Stimulated activated effector memory CD8-positive, alpha-beta T cell treated with anti-CD3 and anti-CD28 coated beads, Interleukin-12 subunit alpha, Interleukin-12 subunit beta, amount 100 ng/mL, for 72 hours (primary cell): ENCODE measurements at regions not wholly inside any gene's neighbourhood (a gene's known extent, or its start where the extent isn't known, plus 50 kb on each side); places are given as distances from the start of the nearest gene placed in this dataset.

ENCODE experiments used
- ATAC-seq: fragments of 150-1000 bp; cut with Tn5 transposase; 2 replicates; pipeline ENCODE4 v1.10.0; 2021
- DNase-seq, 2 donors: peaks; one replicate each; pipeline ENCODE4 v3.0.0; 2021 to 2022; ENCODE audit warnings: low spot score in 2 of 2
- H3K27ac Mint-ChIP-seq: one replicate; pipeline ENCODE4 v1.8.0; 2022; ENCODE audit warnings: mild to moderate bottlenecking, mixed read lengths
- H3K36me3 Mint-ChIP-seq: one replicate; pipeline ENCODE4 v1.8.0; 2022; ENCODE audit warnings: mild to moderate bottlenecking, mixed read lengths
- H3K4me1 Mint-ChIP-seq: one replicate; pipeline ENCODE4 v1.8.0; 2022; ENCODE audit warnings: mixed read lengths
- H3K4me3 Mint-ChIP-seq: one replicate; pipeline ENCODE4 v1.8.0; 2022; ENCODE audit warnings: mild to moderate bottlenecking, mixed read lengths
- H3K9me3 Mint-ChIP-seq: one replicate; pipeline ENCODE4 v1.8.0; 2022; ENCODE audit warnings: mixed read lengths

GRCh38 chr6:14031516-14031915 lies 86.1 kb upstream of the CD83 start:
- no peak overlapping the region for H3K4me3 Mint-ChIP-seq
- H3K4me1 Mint-ChIP-seq: peaks cover 5% of the 10 kb centered on the region
- H3K9me3 Mint-ChIP-seq: no peaks in the 10 kb centered on the region
- no peak for DNase-seq
- no peaks in the 10 kb centered on the region for H3K36me3 Mint-ChIP-seq
- H3K27ac Mint-ChIP-seq: no peak overlapping the region
- ATAC-seq: no peak

GRCh38 chr6:14035071-14035847 lies 82.3 kb upstream of the CD83 start:
- Mint-ChIP-seq H3K36me3 (no peaks in the 10 kb centered on the region), H3K9me3 (no peaks in the 10 kb centered on the region), H3K4me1 (peaks cover 6% of the 10 kb centered on the region), H3K4me3 (no peak overlapping the region), H3K27ac (no peak overlapping the region)
- DNase-seq: no peak
- ATAC-seq: no peak

GRCh38 chr6:14035874-14036273 lies 81.7 kb upstream of the CD83 start:
- DNase-seq (no peak), ATAC-seq (no peak)
- H3K9me3 Mint-ChIP-seq: no peaks in the 10 kb centered on the region
- H3K36me3 Mint-ChIP-seq: no peaks in the 10 kb centered on the region
- H3K4me1 Mint-ChIP-seq: peaks cover 6% of the 10 kb centered on the region
- no peak overlapping the region for H3K27ac Mint-ChIP-seq
- H3K4me3 Mint-ChIP-seq: no peak overlapping the region

GRCh38 chr6:14036911-14037310 lies 80.7 kb upstream of the CD83 start:
- Mint-ChIP-seq H3K4me3 (no peak overlapping the region), H3K27ac (no peak overlapping the region), H3K9me3 (no peaks in the 10 kb centered on the region), H3K4me1 (peaks cover 6% of the 10 kb centered on the region), H3K36me3 (no peaks in the 10 kb centered on the region)
- ATAC-seq: no peak
- no peak for DNase-seq

GRCh38 chr6:14037402-14038277 lies 79.9 kb upstream of the CD83 start:
- Mint-ChIP-seq H3K9me3 (no peaks in the 10 kb centered on the region), H3K36me3 (no peaks in the 10 kb centered on the region), H3K27ac (no peak overlapping the region), H3K4me1 (peaks cover 6% of the 10 kb centered on the region), H3K4me3 (no peak overlapping the region)
- no peak for DNase-seq
- peak; percentile 67 for ATAC-seq

GRCh38 chr6:14038467-14039437 lies 78.8 kb upstream of the CD83 start:
- Mint-ChIP-seq H3K4me3 (no peak overlapping the region), H3K4me1 (peaks cover 6% of the 10 kb centered on the region), H3K36me3 (no peaks in the 10 kb centered on the region), H3K27ac (no peak overlapping the region), H3K9me3 (no peaks in the 10 kb centered on the region)
- DNase-seq: no peak
- ATAC-seq: peak; percentile 38

GRCh38 chr6:14040042-14040441 lies 77.5 kb upstream of the CD83 start:
- Mint-ChIP-seq H3K9me3 (no peaks in the 10 kb centered on the region), H3K27ac (no peak overlapping the region), H3K36me3 (no peaks in the 10 kb centered on the region), H3K4me3 (no peak overlapping the region), H3K4me1 (peaks cover 6% of the 10 kb centered on the region)
- ATAC-seq (no peak), DNase-seq (no peak)

- H3K4me1 Mint-ChIP-seq: no peaks in the 10 kb centered on the region
- no peak overlapping the region for H3K27ac Mint-ChIP-seq
- ATAC-seq: peak; percentile 83
- peak in 1 of 2 donors; percentile 17 for DNase-seq
- no peak overlapping the region for H3K4me3 Mint-ChIP-seq
- H3K9me3 Mint-ChIP-seq: no peaks in the 10 kb centered on the region
- H3K36me3 Mint-ChIP-seq: no peaks in the 10 kb centered on the region
Measured at GRCh38 chr6:14046476-14047068, 71.0 kb upstream of the CD83 start.

GRCh38 chr6:14047151-14047740 lies 70.3 kb upstream of the CD83 start:
- DNase-seq (no peak), ATAC-seq (no peak)
- H3K4me3 Mint-ChIP-seq: no peak overlapping the region
- H3K4me1 Mint-ChIP-seq: no peaks in the 10 kb centered on the region
- H3K9me3 Mint-ChIP-seq: no peaks in the 10 kb centered on the region
- H3K27ac Mint-ChIP-seq: no peak overlapping the region
- H3K36me3 Mint-ChIP-seq: no peaks in the 10 kb centered on the region

- Mint-ChIP-seq H3K4me1 (no peaks in the 10 kb centered on the region), H3K9me3 (no peaks in the 10 kb centered on the region), H3K36me3 (no peaks in the 10 kb centered on the region), H3K4me3 (no peak overlapping the region), H3K27ac (no peak overlapping the region)
- DNase-seq (no peak), ATAC-seq (no peak)
Measured at GRCh38 chr6:14048837-14049236, 68.7 kb upstream of the CD83 start.

GRCh38 chr6:14051355-14051754 lies 66.2 kb upstream of the CD83 start:
- Mint-ChIP-seq H3K4me3 (no peak overlapping the region), H3K36me3 (no peaks in the 10 kb centered on the region), H3K27ac (no peak overlapping the region), H3K4me1 (no peaks in the 10 kb centered on the region), H3K9me3 (no peaks in the 10 kb centered on the region)
- no peak for DNase-seq
- ATAC-seq: no peak

GRCh38 chr6:14053811-14054210 lies 63.8 kb upstream of the CD83 start:
- no peak for DNase-seq
- ATAC-seq: no peak
- no peak overlapping the region for H3K4me3 Mint-ChIP-seq
- no peaks in the 10 kb centered on the region for H3K4me1 Mint-ChIP-seq
- no peaks in the 10 kb centered on the region for H3K36me3 Mint-ChIP-seq
- no peak overlapping the region for H3K27ac Mint-ChIP-seq
- H3K9me3 Mint-ChIP-seq: no peaks in the 10 kb centered on the region

- Mint-ChIP-seq H3K27ac (no peak overlapping the region), H3K4me3 (no peak overlapping the region), H3K9me3 (no peaks in the 10 kb centered on the region), H3K4me1 (no peaks in the 10 kb centered on the region), H3K36me3 (no peaks in the 10 kb centered on the region)
- DNase-seq (no peak), ATAC-seq (no peak)
Measured at GRCh38 chr6:14055541-14055940, 62.0 kb upstream of the CD83 start.

- ATAC-seq: no peak
- no peak overlapping the region for H3K4me3 Mint-ChIP-seq
Measured at GRCh38 chr6:14058029-14058695, 59.4 kb upstream of the CD83 start.

More at GRCh38 chr6:14058029-14058695, 59.4 kb upstream of the CD83 start:
- Mint-ChIP-seq H3K36me3 (no peaks in the 10 kb centered on the region), H3K9me3 (no peaks in the 10 kb centered on the region), H3K27ac (no peak overlapping the region), H3K4me1 (no peaks in the 10 kb centered on the region)
- DNase-seq: no peak
